ENCODE measurements at regions not wholly inside any gene's neighbourhood (a gene's known extent, or its start where the extent isn't known, plus 50 kb on each side); places are given as distances from the start of the nearest gene placed in this dataset.

DNA sequence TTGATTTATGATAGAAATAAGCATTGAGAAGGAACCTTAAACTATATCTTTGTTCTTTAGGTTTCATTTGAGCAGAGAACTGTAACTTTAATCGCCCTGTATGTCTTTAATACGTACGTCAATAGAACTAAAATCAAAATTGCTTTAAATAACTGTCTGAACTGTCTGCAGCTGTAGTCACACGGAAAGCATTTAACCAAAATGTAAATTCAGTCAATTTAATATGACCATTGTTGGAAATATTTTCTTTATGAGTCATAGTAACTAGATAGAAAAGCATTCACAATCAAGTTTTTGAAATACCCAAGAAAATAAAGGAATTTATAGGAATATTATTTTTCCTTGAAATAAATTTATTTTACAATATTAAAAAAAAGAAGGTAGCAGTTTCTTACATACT lies 157.1 kb upstream of the CDH6 start:
- Histone ChIP-seq H3K4ac (replicated peaks; ENCODE audit: insufficient read length, low read depth, low read length) (no peak overlapping the region), H3K36me3 (ENCODE audit: control insufficient read depth in 2 of 4, insufficient read depth in 4 of 4, low read length in 3 of 4) (no peaks in the 10 kb centered on the region), H2BK20ac (ENCODE audit: low read length) (no peak overlapping the region), H2BK5ac (ENCODE audit: low read depth, low read length) (no peak overlapping the region), H3K14ac (ENCODE audit: insufficient read length) (no peak overlapping the region), H3K4me2 (ENCODE audit: insufficient read depth in 1 of 2, low read depth in 2 of 2, low read length in 2 of 2) (no peak overlapping the region), H3K4me1 (replicated peaks in 1 of 4; ENCODE audit: control insufficient read depth in 3 of 4, insufficient read depth in 4 of 4, low read length in 3 of 4) (no peaks in the 10 kb centered on the region), H2BK12ac (ENCODE audit: low read depth, low read length) (no peak overlapping the region), H4K8ac (ENCODE audit: extremely low read depth, insufficient read depth, low read length) (no peak overlapping the region), H3K9ac (replicated peaks in 1 of 4; ENCODE audit: extremely low read depth in 1 of 4, low read depth in 3 of 4, low read length in 3 of 4) (no peak overlapping the region), H3K79me2 (ENCODE audit: control insufficient read depth in 1 of 2, insufficient read depth in 2 of 2, low read length in 2 of 2) (no peaks in the 10 kb centered on the region), H3K27ac (ENCODE audit: low read depth, low read length) (no peak overlapping the region), H2BK15ac (ENCODE audit: low read length) (no peak overlapping the region), H3K23me2 (ENCODE audit: low read depth, low read length) (no peaks in the 10 kb centered on the region), H2AFZ (ENCODE audit: low read length) (no peak overlapping the region), H3K27me3 (replicated peaks in 1 of 4; ENCODE audit: control insufficient read depth in 3 of 4, extremely low read depth in 1 of 4, insufficient read depth in 3 of 4, low read length in 3 of 4) (no peaks in the 10 kb centered on the region), H4K20me1 (replicated peaks in 1 of 2; ENCODE audit: control insufficient read depth in 1 of 2, insufficient read depth in 2 of 2, low read length in 2 of 2) (no peaks in the 10 kb centered on the region), H4K91ac (replicated peaks; ENCODE audit: insufficient read length, low read length) (no peak overlapping the region), H4K5ac (ENCODE audit: insufficient read length, low read depth, low read length) (no peak overlapping the region), H2AK5ac (ENCODE audit: low read depth, low read length) (no peak overlapping the region), H3K56ac (replicated peaks; ENCODE audit: insufficient read length, low read depth, low read length) (no peak overlapping the region), H3K9me3 (ENCODE audit: insufficient read depth in 2 of 2, low read depth in 1 of 2, low read length in 1 of 2) (no peaks in the 10 kb centered on the region), H3K79me1 (ENCODE audit: low read depth, low read length) (no peaks in the 10 kb centered on the region), H3K4me3 (ENCODE audit: extremely low read depth in 1 of 4, insufficient read depth in 2 of 4, low read depth in 3 of 4, low read length in 4 of 4) (no peak overlapping the region), H3K23ac (ENCODE audit: insufficient read length) (no peak overlapping the region), H3K18ac (ENCODE audit: extremely low read depth, low read length) (no peak overlapping the region), H2BK120ac (replicated peaks; ENCODE audit: low read depth, low read length) (no peak overlapping the region)
- WGBS, 2 experiments (ENCODE audit: extremely low coverage in 1 of 2, insufficient coverage in 1 of 2, insufficient read length in 1 of 2, insufficient replicate concordance in 2 of 2, low coverage in 1 of 2, low lambda C conversion rate in 2 of 2, missing lambda C conversion rate in 1 of 2), result 71% methylated on average over 4 of the region's 4 CpGs; no CpG with 5 or more reads in 1 of the 2 experiments
- ChIA-PET CTCF (ENCODE audit: partially characterized antibody) (interaction anchor here (1.0 kb wide), 1 partner anchor 57 kb away, joined by 3 read pairs; no protein-coding TSS in a partner anchor), POLR2A (ENCODE audit: partially characterized antibody) (no interaction called here)
- DNase-seq (ENCODE audit: low read depth in 1 of 2, low spot score in 2 of 2) (no peak), FAIRE-seq (no peak)
- TF ChIP-seq TAF1 (IDR thresholded peaks at IDR 0.05; ENCODE audit: low read depth, low read length), result no peak
- no peak for TF ChIP-seq HDAC2 (IDR thresholded peaks at IDR 0.05; ENCODE audit: borderline replicate concordance in 1 of 2, low read depth in 2 of 2, low read length in 2 of 2)
- no peak for TF ChIP-seq MAFK (IDR thresholded peaks at IDR 0.05; ENCODE audit: low read depth, low read length)
- no peak for TF ChIP-seq SIX5 (IDR thresholded peaks at IDR 0.05; ENCODE audit: low read depth, low read length)
- TF ChIP-seq POU5F1 (IDR thresholded peaks at IDR 0.05; ENCODE audit: low read depth, low read length), result no peak
- TF ChIP-seq TEAD4 (IDR thresholded peaks at IDR 0.05; ENCODE audit: low read depth, low read length), result no peak
- TF ChIP-seq SRF (IDR thresholded peaks at IDR 0.05; ENCODE audit: low read depth, low read length), result no peak
- TF ChIP-seq RAD21 (IDR thresholded peaks at IDR 0.05 in 1 of 2, conservative IDR thresholded peaks at IDR 0.05 in 1 of 2; ENCODE audit: low read depth in 2 of 2, low read length in 2 of 2), result no peak
- TF ChIP-seq, protein P1, sequence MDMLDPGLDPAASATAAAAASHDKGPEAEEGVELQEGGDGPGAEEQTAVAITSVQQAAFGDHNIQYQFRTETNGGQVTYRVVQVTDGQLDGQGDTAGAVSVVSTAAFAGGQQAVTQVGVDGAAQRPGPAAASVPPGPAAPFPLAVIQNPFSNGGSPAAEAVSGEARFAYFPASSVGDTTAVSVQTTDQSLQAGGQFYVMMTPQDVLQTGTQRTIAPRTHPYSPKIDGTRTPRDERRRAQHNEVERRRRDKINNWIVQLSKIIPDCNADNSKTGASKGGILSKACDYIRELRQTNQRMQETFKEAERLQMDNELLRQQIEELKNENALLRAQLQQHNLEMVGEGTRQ (IDR thresholded peaks at IDR 0.05; ENCODE audit: low read length), result no peak
- no peak for TF ChIP-seq PHF8 (conservative IDR thresholded peaks at IDR 0.05; ENCODE audit: low read depth, low read length)
- no peak for TF ChIP-seq CREB1 (IDR thresholded peaks at IDR 0.05)
- no peak for TF ChIP-seq CEBPB (IDR thresholded peaks at IDR 0.05; ENCODE audit: low read depth, low read length)
- no peak for TF ChIP-seq TCF12 (IDR thresholded peaks at IDR 0.05; ENCODE audit: low read depth, low read length)
- no peak for TF ChIP-seq YY1 (IDR thresholded peaks at IDR 0.05; ENCODE audit: low read depth, low read length)
- no peak for TF ChIP-seq CTBP2 (IDR thresholded peaks at IDR 0.05; ENCODE audit: borderline replicate concordance, insufficient read depth, insufficient read length, low read length)

Measured in H1 (cell line).